ENCODE measurements at regions not wholly inside any gene's neighbourhood (a gene's known extent, or its start where the extent isn't known, plus 50 kb on each side); places are given as distances from the start of the nearest gene placed in this dataset.

DNA sequence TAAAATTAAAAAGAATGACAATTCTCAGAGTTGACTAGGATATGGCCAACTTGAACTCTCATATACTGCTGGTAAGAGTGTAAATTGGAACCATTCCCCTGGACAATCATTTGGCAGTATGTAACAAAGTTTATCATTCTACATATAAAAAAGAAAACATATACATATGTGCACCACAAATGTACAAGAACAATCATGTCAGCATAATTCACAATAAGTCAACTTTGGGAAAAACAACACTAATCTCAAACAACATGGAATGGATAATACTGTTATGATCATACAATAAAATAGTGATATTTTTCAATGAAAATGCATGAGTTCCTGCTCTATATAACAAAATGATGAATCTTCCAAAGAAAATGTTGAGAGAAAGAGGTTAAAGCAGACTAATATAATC, 1078.7 kb upstream of the EPHA7 start:
- TF ChIP-seq, protein P1, sequence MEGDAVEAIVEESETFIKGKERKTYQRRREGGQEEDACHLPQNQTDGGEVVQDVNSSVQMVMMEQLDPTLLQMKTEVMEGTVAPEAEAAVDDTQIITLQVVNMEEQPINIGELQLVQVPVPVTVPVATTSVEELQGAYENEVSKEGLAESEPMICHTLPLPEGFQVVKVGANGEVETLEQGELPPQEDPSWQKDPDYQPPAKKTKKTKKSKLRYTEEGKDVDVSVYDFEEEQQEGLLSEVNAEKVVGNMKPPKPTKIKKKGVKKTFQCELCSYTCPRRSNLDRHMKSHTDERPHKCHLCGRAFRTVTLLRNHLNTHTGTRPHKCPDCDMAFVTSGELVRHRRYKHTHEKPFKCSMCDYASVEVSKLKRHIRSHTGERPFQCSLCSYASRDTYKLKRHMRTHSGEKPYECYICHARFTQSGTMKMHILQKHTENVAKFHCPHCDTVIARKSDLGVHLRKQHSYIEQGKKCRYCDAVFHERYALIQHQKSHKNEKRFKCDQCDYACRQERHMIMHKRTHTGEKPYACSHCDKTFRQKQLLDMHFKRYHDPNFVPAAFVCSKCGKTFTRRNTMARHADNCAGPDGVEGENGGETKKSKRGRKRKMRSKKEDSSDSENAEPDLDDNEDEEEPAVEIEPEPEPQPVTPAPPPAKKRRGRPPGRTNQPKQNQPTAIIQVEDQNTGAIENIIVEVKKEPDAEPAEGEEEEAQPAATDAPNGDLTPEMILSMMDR (IDR thresholded peaks at IDR 0.05), result no peak
- TF ChIP-seq EP300 (IDR thresholded peaks at IDR 0.05) (no peak), POLR2A (IDR thresholded peaks at IDR 0.05; ENCODE audit: low read depth) (no peak), POLR2AphosphoS5 (IDR thresholded peaks at IDR 0.05) (no peak)
- no peaks in the 10 kb centered on the region for H3K27me3 ChIP-seq
- H3K27ac ChIP-seq (replicated peaks in 1 of 4), result no peak overlapping the region
- DNase-seq (ENCODE audit: extremely low spot score), result no peak
- intact Hi-C loops (cut with DNase I), result no loop called here
- H3K4me1 ChIP-seq, result no peaks in the 10 kb centered on the region
- no peaks in the 10 kb centered on the region for H3K36me3 ChIP-seq
- H3K9me3 ChIP-seq, result no peaks in the 10 kb centered on the region
- no peak overlapping the region for H3K4me3 ChIP-seq

DNA sequence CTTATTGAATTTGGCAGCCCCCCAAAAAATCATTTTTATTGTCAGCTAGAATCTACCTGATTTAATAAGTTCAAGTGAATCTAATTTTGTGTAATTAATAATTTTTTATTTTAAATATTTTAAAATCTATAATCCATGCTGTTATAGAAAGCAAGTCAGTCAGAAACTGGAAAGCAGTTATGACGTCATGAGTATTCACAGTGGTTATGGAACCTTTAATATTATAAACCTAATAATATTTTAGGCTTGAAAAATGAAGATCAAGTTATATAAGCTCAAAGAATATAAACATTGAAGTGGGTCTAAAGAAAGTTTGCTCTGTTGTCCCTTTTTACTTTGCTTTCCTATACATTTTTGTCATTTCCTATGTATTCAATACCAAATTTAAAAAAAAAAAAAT, 1075.1 kb upstream of the EPHA7 start:
- H3K27me3 ChIP-seq, result no peaks in the 10 kb centered on the region
- no peaks in the 10 kb centered on the region for H3K36me3 ChIP-seq
- TF ChIP-seq POLR2AphosphoS5 (IDR thresholded peaks at IDR 0.05) (no peak), POLR2A (IDR thresholded peaks at IDR 0.05; ENCODE audit: low read depth) (no peak), EP300 (IDR thresholded peaks at IDR 0.05) (no peak)
- no peaks in the 10 kb centered on the region for H3K9me3 ChIP-seq
- intact Hi-C loops (cut with DNase I), result no loop called here
- H3K4me1 ChIP-seq, result no peaks in the 10 kb centered on the region
- no peak for DNase-seq (ENCODE audit: extremely low spot score)
- WGBS, result 73% methylated on average over 1 of the region's 1 CpG
- no peak overlapping the region for H3K4me3 ChIP-seq
- no peak overlapping the region for H3K27ac ChIP-seq (replicated peaks in 1 of 4)

DNA sequence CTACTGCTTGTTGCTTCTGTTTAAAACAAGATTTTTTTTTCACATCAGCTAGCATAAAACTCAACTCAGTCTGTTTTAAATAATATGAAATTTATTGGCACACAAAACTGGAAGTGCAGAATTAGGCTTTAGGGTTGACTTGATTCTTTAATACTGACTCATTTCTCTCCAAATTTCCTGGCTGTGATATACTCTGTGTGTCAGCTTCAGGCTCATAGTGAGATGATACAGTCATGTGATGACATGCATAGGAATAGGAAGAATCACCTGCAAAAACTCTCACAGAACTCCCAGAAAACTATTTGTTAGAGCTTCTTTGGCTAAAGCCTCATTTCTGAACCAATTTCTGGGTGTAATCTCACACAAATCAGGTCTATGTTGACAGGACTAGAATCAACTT, 1068.0 kb upstream of the EPHA7 start:
- Histone ChIP-seq H3K4me1 (no peaks in the 10 kb centered on the region), H3K27me3 (no peaks in the 10 kb centered on the region), H3K9me3 (no peaks in the 10 kb centered on the region), H3K27ac (replicated peaks in 1 of 4) (no peak overlapping the region), H3K36me3 (no peaks in the 10 kb centered on the region), H3K4me3 (no peak overlapping the region)
- TF ChIP-seq EP300 (IDR thresholded peaks at IDR 0.05), result no peak
- TF ChIP-seq POLR2AphosphoS5 (IDR thresholded peaks at IDR 0.05), result no peak
- no peak for TF ChIP-seq POLR2A (IDR thresholded peaks at IDR 0.05; ENCODE audit: low read depth)
- TF ChIP-seq, protein P1 (IDR thresholded peaks at IDR 0.05), result no peak
- intact Hi-C loops (cut with DNase I), result no loop called here
- no peak for DNase-seq (ENCODE audit: extremely low spot score)

DNA sequence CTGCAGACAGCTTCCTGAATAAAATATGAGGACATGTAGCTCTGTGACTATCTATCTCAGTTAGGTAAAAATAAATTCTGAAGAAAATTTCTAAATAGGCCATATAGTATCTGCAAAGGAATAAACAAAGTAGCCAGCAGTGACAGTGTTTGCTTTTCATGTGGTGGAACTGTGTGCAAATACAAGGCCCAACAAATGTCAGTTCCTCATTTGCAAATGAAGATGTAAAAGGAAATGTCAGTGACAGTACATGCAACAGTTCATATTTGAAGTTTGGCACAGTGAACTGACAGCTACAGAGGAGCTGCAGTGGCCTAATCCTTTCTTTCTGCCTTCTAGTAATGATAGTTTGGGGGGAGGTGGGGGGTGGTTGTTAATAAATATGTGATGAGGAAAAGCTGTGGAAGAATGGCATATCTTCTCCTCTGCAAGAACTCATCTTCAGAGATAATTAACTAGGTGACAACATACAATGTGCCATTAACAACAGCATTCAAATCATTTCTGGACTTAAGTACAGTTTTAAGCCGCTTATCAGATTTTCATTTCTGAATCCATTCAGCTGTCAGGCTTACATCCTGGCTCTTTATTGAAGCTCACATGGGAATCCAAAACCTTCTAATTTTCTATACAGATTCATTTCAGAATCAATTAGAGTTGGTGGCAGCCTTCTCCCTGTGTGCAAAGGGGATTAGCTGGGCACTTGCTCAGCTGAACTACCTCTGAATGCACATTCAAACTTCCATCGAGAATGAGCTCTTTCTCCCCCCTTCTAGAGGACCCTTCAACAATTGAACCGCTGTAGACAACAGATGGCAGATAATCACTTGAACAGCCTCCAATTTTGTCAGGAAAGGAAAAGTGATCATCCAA, 1059.0 kb upstream of the EPHA7 start:
- Histone ChIP-seq H3K27me3 (no peaks in the 10 kb centered on the region), H3K4me3 (no peak overlapping the region), H3K27ac (replicated peaks in 1 of 4) (no peak overlapping the region), H3K4me1 (no peaks in the 10 kb centered on the region), H3K9me3 (peaks cover 0 to 5% (median 0%) of the 10 kb centered on the region in 4 donors), H3K36me3 (no peaks in the 10 kb centered on the region)
- DNase-seq (ENCODE audit: extremely low spot score), result no peak
- intact Hi-C loops (cut with DNase I), result no loop called here
- TF ChIP-seq POLR2AphosphoS5 (IDR thresholded peaks at IDR 0.05) (no peak), EP300 (IDR thresholded peaks at IDR 0.05) (no peak), POLR2A (IDR thresholded peaks at IDR 0.05; ENCODE audit: low read depth) (no peak)
- TF ChIP-seq, protein P1 (IDR thresholded peaks at IDR 0.05), result no peak
- WGBS, result 75% methylated on average over 3 of the region's 3 CpGs

DNA sequence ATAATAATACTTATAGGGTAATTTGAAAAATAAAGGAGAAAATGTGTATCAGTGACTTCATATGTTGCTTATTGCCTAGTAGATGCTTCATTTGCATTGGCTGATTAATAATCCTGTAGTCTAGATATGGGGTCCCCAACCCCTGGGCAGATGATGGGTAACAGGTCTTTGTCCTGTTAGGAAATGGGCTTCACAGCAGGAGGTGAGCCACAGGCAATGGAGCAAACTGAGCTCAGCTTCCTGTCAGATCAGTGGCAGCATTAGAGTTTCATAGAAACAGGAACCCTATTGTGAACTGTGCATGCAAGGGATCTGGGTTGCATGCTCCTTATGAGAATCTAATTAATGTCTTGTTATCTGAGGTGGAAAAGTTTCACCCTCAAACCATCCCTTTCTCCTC, 1049.5 kb upstream of the EPHA7 start:
- Histone ChIP-seq H3K36me3 (no peaks in the 10 kb centered on the region), H3K9me3 (no peaks in the 10 kb centered on the region), H3K4me3 (no peak overlapping the region), H3K27ac (replicated peaks in 1 of 4) (no peak overlapping the region), H3K4me1 (no peaks in the 10 kb centered on the region), H3K27me3 (no peaks in the 10 kb centered on the region)
- intact Hi-C loops (cut with DNase I), result no loop called here
- TF ChIP-seq POLR2A (IDR thresholded peaks at IDR 0.05; ENCODE audit: low read depth), result no peak
- no peak for TF ChIP-seq EP300 (IDR thresholded peaks at IDR 0.05)
- TF ChIP-seq, protein P1 (IDR thresholded peaks at IDR 0.05), result no peak
- no peak for TF ChIP-seq POLR2AphosphoS5 (IDR thresholded peaks at IDR 0.05)
- DNase-seq (ENCODE audit: extremely low spot score), result no peak
